ENCODE measurements at regions not wholly inside any gene's neighbourhood (a gene's known extent, or its start where the extent isn't known, plus 50 kb on each side); places are given as distances from the start of the nearest gene placed in this dataset.

- TF ChIP-seq CTCF (IDR thresholded peaks at IDR 0.05) = no peak
- TF ChIP-seq POLR2A (IDR thresholded peaks at IDR 0.05) = no peak
These were observed 117.0 kb downstream of the OAT start for GRCh38 chr10:124301736-124302135.
